GM23338 (cell line): ENCODE measurements at regions not wholly inside any gene's neighbourhood (a gene's known extent, or its start where the extent isn't known, plus 50 kb on each side); places are given as distances from the start of the nearest gene placed in this dataset.

Experiments
- ATAC-seq: fragments of 200-7000 bp; cut with Tn5 transposase; 3 replicates; pipeline ENCODE4 v1.9.1; 2020
- DNase-seq: peaks from one replicate; pipeline ENCODE4 v3.0.0-alpha.2; 2015; ENCODE audit warnings: low spot score
- H2AFZ ChIP-seq: fragments of 200-600 bp; sonication (generic); 2 replicates; pipeline ENCODE4 v1.8.0; 2016; ENCODE audit warnings: antibody characterized with exemption, mild to moderate bottlenecking, moderate library complexity
- H3F3A ChIP-seq: fragments of 200-600 bp; sonication (generic); replicated peaks from 2 replicates; pipeline ENCODE4 v1.8.0; 2017; ENCODE audit warnings: antibody characterized with exemption, mixed run types, low read depth
- H3K27ac ChIP-seq: fragments of 200-600 bp; sonication (generic); 2 replicates; pipeline ENCODE4 v1.6.1; 2016; ENCODE audit warnings: low read depth
- H3K27me3 ChIP-seq: fragments of 200-600 bp; sonication (generic); 2 replicates; pipeline ENCODE4 v1.8.0; 2016; ENCODE audit warnings: mild to moderate bottlenecking, mixed run types, moderate library complexity; ENCODE audit not compliant: insufficient read depth
- H3K36me3 ChIP-seq: fragments of 200-600 bp; sonication (generic); 2 replicates; pipeline ENCODE4 v1.8.0; 2016; ENCODE audit warnings: mild to moderate bottlenecking; ENCODE audit not compliant: insufficient read depth
- H3K4me1 ChIP-seq: fragments of 200-600 bp; sonication (generic); 2 replicates; pipeline ENCODE4 v1.8.0; 2016; ENCODE audit warnings: mild to moderate bottlenecking, moderate library complexity; ENCODE audit not compliant: insufficient read depth
- H3K4me2 ChIP-seq: fragments of 200-600 bp; sonication (generic); 2 replicates; pipeline ENCODE4 v1.7.1; 2017; ENCODE audit warnings: mixed run types
- H3K4me3 ChIP-seq: fragments of 200-600 bp; sonication (generic); 2 replicates; pipeline ENCODE4 v1.6.1; 2016; ENCODE audit warnings: mixed run types
- H3K79me2 ChIP-seq: fragments of 200-600 bp; sonication (generic); replicated peaks from 2 replicates; pipeline ENCODE4 v1.8.0; 2017; ENCODE audit warnings: mild to moderate bottlenecking; ENCODE audit not compliant: insufficient read depth
- H3K9me2 ChIP-seq: fragments of 200-600 bp; sonication (generic); 2 replicates; pipeline ENCODE4 v1.8.0; 2017; ENCODE audit not compliant: insufficient read depth
- H4K20me1 ChIP-seq: fragments of 200-600 bp; sonication (generic); replicated peaks from 2 replicates; pipeline ENCODE4 v1.8.0; 2017; ENCODE audit warnings: mild to moderate bottlenecking; ENCODE audit not compliant: insufficient read depth
- H3K27ac Mint-ChIP-seq: 2 replicates; pipeline ENCODE4 v1.8.0; 2020; ENCODE audit warnings: inconsistent platforms, mild to moderate bottlenecking, moderate library complexity, mixed read lengths
- H3K27me3 Mint-ChIP-seq: 3 replicates; pipeline ENCODE4 v1.8.0; 2022; ENCODE audit warnings: low read depth, mild to moderate bottlenecking, moderate library complexity, mixed read lengths, inconsistent platforms; ENCODE audit not compliant: insufficient read depth, poor library complexity
- H3K36me3 Mint-ChIP-seq: 3 replicates; pipeline ENCODE4 v1.8.0; 2021; ENCODE audit warnings: low read depth, mild to moderate bottlenecking, inconsistent platforms, moderate library complexity, mixed read lengths
- H3K4me1 Mint-ChIP-seq: 3 replicates; pipeline ENCODE4 v1.8.0; 2020; ENCODE audit warnings: mild to moderate bottlenecking, inconsistent platforms, mixed read lengths
- H3K4me3 Mint-ChIP-seq: 3 replicates; pipeline ENCODE4 v1.8.0; 2021; ENCODE audit warnings: moderate library complexity, mild to moderate bottlenecking, inconsistent platforms, mixed read lengths
- H3K9me3 Mint-ChIP-seq: 3 replicates; pipeline ENCODE4 v1.8.0; 2020; ENCODE audit warnings: moderate library complexity, mild to moderate bottlenecking, inconsistent platforms, mixed read lengths
- EZH2 ChIP-seq: fragments of 200-600 bp; sonication (generic); IDR thresholded peaks from one replicate; pipeline ENCODE4 v1.8.0; 2017; ENCODE audit warnings: antibody characterized with exemption, mild to moderate bottlenecking, low read depth; ENCODE audit not compliant: unreplicated experiment
- JUNB ChIP-seq: IDR thresholded peaks from one replicate; pipeline ENCODE4 v1.6.1; 2016; ENCODE audit warnings: antibody characterized with exemption; ENCODE audit not compliant: unreplicated experiment
- NANOG ChIP-seq: IDR thresholded peaks from 2 replicates; pipeline ENCODE4 v1.6.1; 2016; ENCODE audit warnings: antibody characterized with exemption, borderline replicate concordance
- ZNF114 ChIP-seq: fragments of 250-450 bp; sonication (Bioruptor Pico); IDR thresholded peaks from 2 replicates; pipeline ENCODE4 v1.5.0; 2020; ENCODE audit warnings: mild to moderate bottlenecking, moderate library complexity
- TF ChIP-seq, protein P1 (sequence below): IDR thresholded peaks from 2 replicates; pipeline ENCODE4 v1.6.1; 2016; ENCODE audit warnings: antibody characterized with exemption
- TF ChIP-seq, protein P2 (sequence below): IDR thresholded peaks from one replicate; pipeline ENCODE4 v1.6.1; 2018; ENCODE audit warnings: antibody characterized with exemption; ENCODE audit not compliant: unreplicated experiment
- TF ChIP-seq, protein P3 (sequence below): fragments of 250-450 bp; sonication (Bioruptor Pico); IDR thresholded peaks from 2 replicates; pipeline ENCODE4 v1.5.0; 2020; ENCODE audit warnings: mild to moderate bottlenecking, moderate library complexity

DNA sequence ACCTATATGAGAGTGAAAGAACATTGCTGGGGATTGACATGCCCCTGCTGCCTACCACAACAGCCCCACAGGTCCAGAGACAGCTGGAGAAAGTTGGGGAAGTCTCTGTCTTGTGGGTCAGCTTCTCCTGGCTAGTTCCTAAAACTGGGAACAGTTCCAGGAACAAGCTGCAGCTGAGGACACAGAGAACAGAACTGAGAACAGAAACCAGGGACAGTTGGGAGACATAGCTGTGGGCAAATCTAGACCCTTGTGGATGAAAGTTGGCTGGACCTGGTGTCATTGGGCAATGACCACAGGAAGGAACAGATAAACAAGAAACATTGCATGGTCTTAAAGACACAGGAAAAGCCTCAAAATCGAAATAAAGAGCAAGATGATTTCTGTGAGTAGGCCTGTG is 58.3 kb upstream of the MOCS2 start:
- Histone ChIP-seq H3K27ac (no peak overlapping the region), H3K27me3 (no peaks in the 10 kb centered on the region), H3K4me3 (no peak overlapping the region), H3K79me2 (no peaks in the 10 kb centered on the region), H2AFZ (no peak overlapping the region), H3K36me3 (no peaks in the 10 kb centered on the region), H3F3A (no peaks in the 10 kb centered on the region), H3K4me1 (no peaks in the 10 kb centered on the region), H4K20me1 (no peaks in the 10 kb centered on the region), H3K4me2 (no peak overlapping the region), H3K9me2 (no peaks in the 10 kb centered on the region)
- no peak for TF ChIP-seq JUNB
- TF ChIP-seq, protein P1, sequence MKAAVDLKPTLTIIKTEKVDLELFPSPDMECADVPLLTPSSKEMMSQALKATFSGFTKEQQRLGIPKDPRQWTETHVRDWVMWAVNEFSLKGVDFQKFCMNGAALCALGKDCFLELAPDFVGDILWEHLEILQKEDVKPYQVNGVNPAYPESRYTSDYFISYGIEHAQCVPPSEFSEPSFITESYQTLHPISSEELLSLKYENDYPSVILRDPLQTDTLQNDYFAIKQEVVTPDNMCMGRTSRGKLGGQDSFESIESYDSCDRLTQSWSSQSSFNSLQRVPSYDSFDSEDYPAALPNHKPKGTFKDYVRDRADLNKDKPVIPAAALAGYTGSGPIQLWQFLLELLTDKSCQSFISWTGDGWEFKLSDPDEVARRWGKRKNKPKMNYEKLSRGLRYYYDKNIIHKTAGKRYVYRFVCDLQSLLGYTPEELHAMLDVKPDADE = no peak
- no peak for TF ChIP-seq ZNF114 (CRISPR knock-in tag)
- TF ChIP-seq EZH2 = no peak
- TF ChIP-seq, protein P2, sequence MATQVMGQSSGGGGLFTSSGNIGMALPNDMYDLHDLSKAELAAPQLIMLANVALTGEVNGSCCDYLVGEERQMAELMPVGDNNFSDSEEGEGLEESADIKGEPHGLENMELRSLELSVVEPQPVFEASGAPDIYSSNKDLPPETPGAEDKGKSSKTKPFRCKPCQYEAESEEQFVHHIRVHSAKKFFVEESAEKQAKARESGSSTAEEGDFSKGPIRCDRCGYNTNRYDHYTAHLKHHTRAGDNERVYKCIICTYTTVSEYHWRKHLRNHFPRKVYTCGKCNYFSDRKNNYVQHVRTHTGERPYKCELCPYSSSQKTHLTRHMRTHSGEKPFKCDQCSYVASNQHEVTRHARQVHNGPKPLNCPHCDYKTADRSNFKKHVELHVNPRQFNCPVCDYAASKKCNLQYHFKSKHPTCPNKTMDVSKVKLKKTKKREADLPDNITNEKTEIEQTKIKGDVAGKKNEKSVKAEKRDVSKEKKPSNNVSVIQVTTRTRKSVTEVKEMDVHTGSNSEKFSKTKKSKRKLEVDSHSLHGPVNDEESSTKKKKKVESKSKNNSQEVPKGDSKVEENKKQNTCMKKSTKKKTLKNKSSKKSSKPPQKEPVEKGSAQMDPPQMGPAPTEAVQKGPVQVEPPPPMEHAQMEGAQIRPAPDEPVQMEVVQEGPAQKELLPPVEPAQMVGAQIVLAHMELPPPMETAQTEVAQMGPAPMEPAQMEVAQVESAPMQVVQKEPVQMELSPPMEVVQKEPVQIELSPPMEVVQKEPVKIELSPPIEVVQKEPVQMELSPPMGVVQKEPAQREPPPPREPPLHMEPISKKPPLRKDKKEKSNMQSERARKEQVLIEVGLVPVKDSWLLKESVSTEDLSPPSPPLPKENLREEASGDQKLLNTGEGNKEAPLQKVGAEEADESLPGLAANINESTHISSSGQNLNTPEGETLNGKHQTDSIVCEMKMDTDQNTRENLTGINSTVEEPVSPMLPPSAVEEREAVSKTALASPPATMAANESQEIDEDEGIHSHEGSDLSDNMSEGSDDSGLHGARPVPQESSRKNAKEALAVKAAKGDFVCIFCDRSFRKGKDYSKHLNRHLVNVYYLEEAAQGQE = no peak
- TF ChIP-seq NANOG = no peak
- TF ChIP-seq, protein P3, sequence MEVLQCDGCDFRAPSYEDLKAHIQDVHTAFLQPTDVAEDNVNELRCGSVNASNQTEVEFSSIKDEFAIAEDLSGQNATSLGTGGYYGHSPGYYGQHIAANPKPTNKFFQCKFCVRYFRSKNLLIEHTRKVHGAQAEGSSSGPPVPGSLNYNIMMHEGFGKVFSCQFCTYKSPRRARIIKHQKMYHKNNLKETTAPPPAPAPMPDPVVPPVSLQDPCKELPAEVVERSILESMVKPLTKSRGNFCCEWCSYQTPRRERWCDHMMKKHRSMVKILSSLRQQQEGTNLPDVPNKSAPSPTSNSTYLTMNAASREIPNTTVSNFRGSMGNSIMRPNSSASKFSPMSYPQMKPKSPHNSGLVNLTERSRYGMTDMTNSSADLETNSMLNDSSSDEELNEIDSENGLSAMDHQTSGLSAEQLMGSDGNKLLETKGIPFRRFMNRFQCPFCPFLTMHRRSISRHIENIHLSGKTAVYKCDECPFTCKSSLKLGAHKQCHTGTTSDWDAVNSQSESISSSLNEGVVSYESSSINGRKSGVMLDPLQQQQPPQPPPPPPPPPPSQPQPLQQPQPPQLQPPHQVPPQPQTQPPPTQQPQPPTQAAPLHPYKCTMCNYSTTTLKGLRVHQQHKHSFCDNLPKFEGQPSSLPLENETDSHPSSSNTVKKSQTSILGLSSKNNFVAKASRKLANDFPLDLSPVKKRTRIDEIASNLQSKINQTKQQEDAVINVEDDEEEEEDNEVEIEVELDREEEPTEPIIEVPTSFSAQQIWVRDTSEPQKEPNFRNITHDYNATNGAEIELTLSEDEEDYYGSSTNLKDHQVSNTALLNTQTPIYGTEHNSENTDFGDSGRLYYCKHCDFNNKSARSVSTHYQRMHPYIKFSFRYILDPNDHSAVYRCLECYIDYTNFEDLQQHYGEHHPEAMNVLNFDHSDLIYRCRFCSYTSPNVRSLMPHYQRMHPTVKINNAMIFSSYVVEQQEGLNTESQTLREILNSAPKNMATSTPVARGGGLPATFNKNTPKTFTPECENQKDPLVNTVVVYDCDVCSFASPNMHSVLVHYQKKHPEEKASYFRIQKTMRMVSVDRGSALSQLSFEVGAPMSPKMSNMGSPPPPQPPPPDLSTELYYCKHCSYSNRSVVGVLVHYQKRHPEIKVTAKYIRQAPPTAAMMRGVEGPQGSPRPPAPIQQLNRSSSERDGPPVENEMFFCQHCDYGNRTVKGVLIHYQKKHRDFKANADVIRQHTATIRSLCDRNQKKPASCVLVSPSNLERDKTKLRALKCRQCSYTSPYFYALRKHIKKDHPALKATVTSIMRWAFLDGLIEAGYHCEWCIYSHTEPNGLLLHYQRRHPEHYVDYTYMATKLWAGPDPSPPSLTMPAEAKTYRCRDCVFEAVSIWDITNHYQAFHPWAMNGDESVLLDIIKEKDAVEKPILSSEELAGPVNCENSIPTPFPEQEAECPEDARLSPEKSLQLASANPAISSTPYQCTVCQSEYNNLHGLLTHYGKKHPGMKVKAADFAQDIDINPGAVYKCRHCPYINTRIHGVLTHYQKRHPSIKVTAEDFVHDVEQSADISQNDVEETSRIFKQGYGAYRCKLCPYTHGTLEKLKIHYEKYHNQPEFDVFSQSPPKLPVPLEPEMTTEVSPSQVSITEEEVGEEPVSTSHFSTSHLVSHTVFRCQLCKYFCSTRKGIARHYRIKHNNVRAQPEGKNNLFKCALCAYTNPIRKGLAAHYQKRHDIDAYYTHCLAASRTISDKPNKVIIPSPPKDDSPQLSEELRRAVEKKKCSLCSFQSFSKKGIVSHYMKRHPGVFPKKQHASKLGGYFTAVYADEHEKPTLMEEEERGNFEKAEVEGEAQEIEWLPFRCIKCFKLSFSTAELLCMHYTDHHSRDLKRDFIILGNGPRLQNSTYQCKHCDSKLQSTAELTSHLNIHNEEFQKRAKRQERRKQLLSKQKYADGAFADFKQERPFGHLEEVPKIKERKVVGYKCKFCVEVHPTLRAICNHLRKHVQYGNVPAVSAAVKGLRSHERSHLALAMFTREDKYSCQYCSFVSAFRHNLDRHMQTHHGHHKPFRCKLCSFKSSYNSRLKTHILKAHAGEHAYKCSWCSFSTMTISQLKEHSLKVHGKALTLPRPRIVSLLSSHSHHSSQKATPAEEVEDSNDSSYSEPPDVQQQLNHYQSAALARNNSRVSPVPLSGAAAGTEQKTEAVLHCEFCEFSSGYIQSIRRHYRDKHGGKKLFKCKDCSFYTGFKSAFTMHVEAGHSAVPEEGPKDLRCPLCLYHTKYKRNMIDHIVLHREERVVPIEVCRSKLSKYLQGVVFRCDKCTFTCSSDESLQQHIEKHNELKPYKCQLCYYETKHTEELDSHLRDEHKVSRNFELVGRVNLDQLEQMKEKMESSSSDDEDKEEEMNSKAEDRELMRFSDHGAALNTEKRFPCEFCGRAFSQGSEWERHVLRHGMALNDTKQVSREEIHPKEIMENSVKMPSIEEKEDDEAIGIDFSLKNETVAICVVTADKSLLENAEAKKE (CRISPR knock-in tag) = no peak
- DNase-seq (no peak), ATAC-seq (no peak)
- no peaks in the 10 kb centered on the region for H3K36me3 Mint-ChIP-seq
- no peak overlapping the region for H3K4me3 Mint-ChIP-seq
- no peaks in the 10 kb centered on the region for H3K4me1 Mint-ChIP-seq
- H3K27me3 Mint-ChIP-seq = no peaks in the 10 kb centered on the region
- H3K27ac Mint-ChIP-seq = no peak overlapping the region
- H3K9me3 Mint-ChIP-seq = no peaks in the 10 kb centered on the region
